Testis (tissue), 2 donors: ENCODE measurements at regions not wholly inside any gene's neighbourhood (a gene's known extent, or its start where the extent isn't known, plus 50 kb on each side); places are given as distances from the start of the nearest gene placed in this dataset.

Source experiments
- DNase-seq: peaks from one replicate; pipeline ENCODE4 v3.0.0-alpha.2; 2019
- H3K27ac ChIP-seq, 2 donors: fragments of 200-600 bp; sonication (generic); one replicate each; pipeline ENCODE4 v1.5.1; 2019
- H3K27me3 ChIP-seq: fragments of 200-600 bp; sonication (generic); one replicate; pipeline ENCODE4 v1.5.1; 2019
- H3K36me3 ChIP-seq: fragments of 200-600 bp; sonication (generic); one replicate; pipeline ENCODE4 v1.5.1; 2017; ENCODE audit warnings: low read depth; ENCODE audit errors: missing control alignments
- H3K4me1 ChIP-seq: fragments of 200-600 bp; sonication (generic); one replicate; pipeline ENCODE4 v1.5.1; 2019
- H3K4me3 ChIP-seq, 2 donors: fragments of 200-600 bp; sonication (generic); one replicate each; pipeline ENCODE4 v1.5.1; 2017 to 2019
- H3K9me3 ChIP-seq: fragments of 200-600 bp; sonication (generic); one replicate; pipeline ENCODE4 v1.5.1; 2017
- CTCF ChIP-seq, 3 experiments: fragments of 450-650 bp in 2 of 3; fragments of 200-600 bp in 1 of 3; sonication (generic) in 1 of 3; IDR thresholded peaks; one replicate each; pipeline ENCODE4 v1.5.1; 2016 to 2019; ENCODE audit warnings: antibody characterized with exemption in 3 of 3, mild to moderate bottlenecking in 2 of 3, moderate library complexity in 1 of 3
- POLR2A ChIP-seq: fragments of 450-650 bp; IDR thresholded peaks from one replicate; pipeline ENCODE4 v1.6.1; 2017; ENCODE audit warnings: antibody characterized with exemption, mild to moderate bottlenecking, moderate library complexity
- WGBS, 2 donors: methylation state at CpG; one replicate each; pipeline ENCODE4 v1.1.5; 2018; 5-methylcytosine and 5-hydroxymethylcytosine counted together
- intact Hi-C: fragments of 100-400 bp; cut with DNase I; formaldehyde crosslinking; loops from one replicate; pipeline ENCODE4 v1.15.1; 2023; ENCODE audit warnings: low total_unique reads

- intact Hi-C loops = no loop called here
- no peaks in the 10 kb centered on the region for H3K9me3 ChIP-seq
- TF ChIP-seq CTCF (IDR thresholded peaks at IDR 0.05) = no peak
- no peak for TF ChIP-seq POLR2A
- no peaks in the 10 kb centered on the region for H3K27me3 ChIP-seq
- DNase-seq = no peak
- no peaks in the 10 kb centered on the region for H3K4me1 ChIP-seq
- no peaks in the 10 kb centered on the region for H3K36me3 ChIP-seq
- no peak overlapping the region for H3K27ac ChIP-seq
- no peak overlapping the region for H3K4me3 ChIP-seq
These were observed 173.9 kb downstream of the CALCRL start for GRCh38 chr2:187274146-187274545.

GRCh38 chr2:187272255-187272654 lies 175.8 kb downstream of the CALCRL start:
- no peaks in the 10 kb centered on the region for H3K9me3 ChIP-seq
- no peaks in the 10 kb centered on the region for H3K4me1 ChIP-seq
- TF ChIP-seq CTCF (IDR thresholded peaks at IDR 0.05) = no peak
- no peak for TF ChIP-seq POLR2A
- H3K36me3 ChIP-seq = no peaks in the 10 kb centered on the region
- no peak for DNase-seq
- H3K27me3 ChIP-seq = no peaks in the 10 kb centered on the region
- no peak overlapping the region for H3K4me3 ChIP-seq
- H3K27ac ChIP-seq = no peak overlapping the region
- intact Hi-C loops = no loop called here

- no peaks in the 10 kb centered on the region for H3K4me1 ChIP-seq
- no peak overlapping the region for H3K27ac ChIP-seq
- intact Hi-C loops = no loop called here
- H3K9me3 ChIP-seq = no peaks in the 10 kb centered on the region
- no peaks in the 10 kb centered on the region for H3K27me3 ChIP-seq
- H3K4me3 ChIP-seq = no peak overlapping the region
- no peak for DNase-seq
- TF ChIP-seq POLR2A (no peak), CTCF (IDR thresholded peaks at IDR 0.05) (no peak)
- no peaks in the 10 kb centered on the region for H3K36me3 ChIP-seq
These were observed 176.2 kb downstream of the CALCRL start for GRCh38 chr2:187271825-187272224.

GRCh38 chr2:187266645-187267044 lies 181.4 kb downstream of the CALCRL start:
- 65 to 69% methylated on average over 4 of the region's 4 CpGs for WGBS, 2 donors

More at GRCh38 chr2:187266645-187267044, 181.4 kb downstream of the CALCRL start:
- no peaks in the 10 kb centered on the region for H3K27me3 ChIP-seq
- DNase-seq = no peak
- no peak for TF ChIP-seq CTCF (IDR thresholded peaks at IDR 0.05)
- no peaks in the 10 kb centered on the region for H3K36me3 ChIP-seq
- no peaks in the 10 kb centered on the region for H3K4me1 ChIP-seq
- H3K4me3 ChIP-seq = no peak overlapping the region
- intact Hi-C loops = no loop called here
- no peaks in the 10 kb centered on the region for H3K9me3 ChIP-seq
- H3K27ac ChIP-seq = no peak overlapping the region
